Parathyroid adenoma (tissue), 2 donors: ENCODE measurements at regions not wholly inside any gene's neighbourhood (a gene's known extent, or its start where the extent isn't known, plus 50 kb on each side); places are given as distances from the start of the nearest gene placed in this dataset.

Experiments
- H2AFZ ChIP-seq: fragments of 300-600 bp; sonication (generic); one replicate; pipeline ENCODE4 v1.7.0; 2017; ENCODE audit warnings: antibody characterized with exemption, mild to moderate bottlenecking
- H3K27ac ChIP-seq: fragments of 300-600 bp; sonication (generic); one replicate; pipeline ENCODE4 v1.7.0; 2017
- H3K27me3 ChIP-seq: fragments of 300-600 bp; sonication (generic); one replicate; pipeline ENCODE4 v1.7.0; 2017; ENCODE audit warnings: low read length; ENCODE audit not compliant: control insufficient read depth, insufficient read depth
- H3K36me3 ChIP-seq: fragments of 300-600 bp; sonication (generic); one replicate; pipeline ENCODE4 v1.7.0; 2017; ENCODE audit warnings: low read length; ENCODE audit not compliant: control insufficient read depth, insufficient read depth
- H3K4me1 ChIP-seq: fragments of 300-600 bp; sonication (generic); one replicate; pipeline ENCODE4 v1.7.0; 2017; ENCODE audit warnings: control low read depth
- H3K4me2 ChIP-seq: fragments of 300-600 bp; sonication (generic); one replicate; pipeline ENCODE4 v1.7.0; 2017; ENCODE audit warnings: low read length
- H3K4me3 ChIP-seq: fragments of 300-600 bp; sonication (generic); one replicate; pipeline ENCODE4 v1.7.0; 2017; ENCODE audit warnings: low read depth, low read length
- H3K79me2 ChIP-seq: fragments of 300-600 bp; sonication (generic); one replicate; pipeline ENCODE4 v1.7.0; 2017; ENCODE audit warnings: control low read depth
- H3K9ac ChIP-seq: fragments of 300-600 bp; sonication (generic); one replicate; pipeline ENCODE4 v1.7.0; 2017; ENCODE audit warnings: mild to moderate bottlenecking
- H3K9me3 ChIP-seq: fragments of 300-600 bp; sonication (generic); one replicate; pipeline ENCODE4 v1.7.0; 2017; ENCODE audit warnings: low read length; ENCODE audit not compliant: control insufficient read depth
- TF ChIP-seq, protein P1 (sequence below): fragments of 300-600 bp; sonication (generic); IDR thresholded peaks from one replicate; pipeline ENCODE4 v1.7.0; 2017; ENCODE audit warnings: antibody characterized with exemption, mild to moderate bottlenecking
- donor health status: primary hyperparathyroidism.

DNA sequence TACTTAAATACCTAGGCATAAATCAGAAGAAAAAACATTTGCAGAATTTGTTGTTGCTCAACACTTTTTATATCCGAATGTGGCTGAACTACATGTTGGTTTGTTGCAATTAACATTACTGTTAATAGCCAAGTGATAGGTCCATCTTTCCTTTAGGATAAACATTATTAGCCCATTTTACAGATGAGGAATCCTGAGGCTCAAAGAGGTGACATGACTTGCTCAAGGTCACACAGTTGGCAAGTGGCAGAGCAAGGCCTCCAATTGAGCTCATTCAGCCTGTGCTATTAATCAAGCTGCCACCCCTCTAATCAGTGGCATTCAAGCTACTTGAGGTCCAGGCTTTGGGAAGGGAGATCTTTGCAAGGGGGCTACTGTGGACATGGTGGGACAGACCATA is 125.8 kb upstream of the ATP2B2 start:
- H2AFZ ChIP-seq: no peak overlapping the region
- H3K79me2 ChIP-seq: no peaks in the 10 kb centered on the region
- H3K4me1 ChIP-seq: no peaks in the 10 kb centered on the region
- no peaks in the 10 kb centered on the region for H3K27me3 ChIP-seq
- no peak overlapping the region for H3K9ac ChIP-seq
- no peak overlapping the region for H3K27ac ChIP-seq
- no peaks in the 10 kb centered on the region for H3K36me3 ChIP-seq
- no peak overlapping the region for H3K4me2 ChIP-seq
- TF ChIP-seq, protein P1, sequence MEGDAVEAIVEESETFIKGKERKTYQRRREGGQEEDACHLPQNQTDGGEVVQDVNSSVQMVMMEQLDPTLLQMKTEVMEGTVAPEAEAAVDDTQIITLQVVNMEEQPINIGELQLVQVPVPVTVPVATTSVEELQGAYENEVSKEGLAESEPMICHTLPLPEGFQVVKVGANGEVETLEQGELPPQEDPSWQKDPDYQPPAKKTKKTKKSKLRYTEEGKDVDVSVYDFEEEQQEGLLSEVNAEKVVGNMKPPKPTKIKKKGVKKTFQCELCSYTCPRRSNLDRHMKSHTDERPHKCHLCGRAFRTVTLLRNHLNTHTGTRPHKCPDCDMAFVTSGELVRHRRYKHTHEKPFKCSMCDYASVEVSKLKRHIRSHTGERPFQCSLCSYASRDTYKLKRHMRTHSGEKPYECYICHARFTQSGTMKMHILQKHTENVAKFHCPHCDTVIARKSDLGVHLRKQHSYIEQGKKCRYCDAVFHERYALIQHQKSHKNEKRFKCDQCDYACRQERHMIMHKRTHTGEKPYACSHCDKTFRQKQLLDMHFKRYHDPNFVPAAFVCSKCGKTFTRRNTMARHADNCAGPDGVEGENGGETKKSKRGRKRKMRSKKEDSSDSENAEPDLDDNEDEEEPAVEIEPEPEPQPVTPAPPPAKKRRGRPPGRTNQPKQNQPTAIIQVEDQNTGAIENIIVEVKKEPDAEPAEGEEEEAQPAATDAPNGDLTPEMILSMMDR: no peak
- H3K4me3 ChIP-seq: no peak overlapping the region
- H3K9me3 ChIP-seq: no peaks in the 10 kb centered on the region

DNA sequence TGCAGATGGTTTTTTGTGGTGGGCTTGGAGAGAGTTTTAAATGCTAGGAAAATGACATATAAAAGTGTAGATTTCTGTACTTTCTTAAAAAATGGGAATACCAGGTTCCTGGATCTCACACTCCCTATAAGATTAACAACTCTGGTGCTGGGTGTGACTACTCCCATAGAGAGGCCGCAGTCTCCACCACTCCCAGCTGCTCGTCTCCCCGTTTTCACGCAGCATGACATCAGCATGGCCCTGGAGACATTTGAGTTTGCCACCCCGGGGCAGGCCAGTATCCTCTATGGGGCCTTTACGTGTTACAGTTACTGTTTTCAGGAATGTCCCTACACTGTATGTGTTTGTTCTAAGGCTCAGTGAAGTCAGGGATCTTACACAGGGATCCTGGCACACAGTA is 126.7 kb upstream of the ATP2B2 start:
- no peak overlapping the region for H3K9ac ChIP-seq
- TF ChIP-seq, protein P1: no peak
- no peak overlapping the region for H3K4me2 ChIP-seq
- no peak overlapping the region for H2AFZ ChIP-seq
- H3K79me2 ChIP-seq: no peaks in the 10 kb centered on the region
- H3K27ac ChIP-seq: no peak overlapping the region
- H3K4me1 ChIP-seq: no peaks in the 10 kb centered on the region
- no peak overlapping the region for H3K4me3 ChIP-seq
- no peaks in the 10 kb centered on the region for H3K27me3 ChIP-seq
- no peaks in the 10 kb centered on the region for H3K36me3 ChIP-seq
- no peaks in the 10 kb centered on the region for H3K9me3 ChIP-seq

- TF ChIP-seq, protein P1: no peak
- Histone ChIP-seq H3K9ac (no peak overlapping the region), H3K27ac (no peak overlapping the region), H3K4me3 (no peak overlapping the region), H2AFZ (no peak overlapping the region), H3K27me3 (no peaks in the 10 kb centered on the region), H3K4me1 (no peaks in the 10 kb centered on the region), H3K4me2 (no peak overlapping the region), H3K36me3 (no peaks in the 10 kb centered on the region), H3K79me2 (no peaks in the 10 kb centered on the region), H3K9me3 (no peaks in the 10 kb centered on the region)
Observed at GRCh38 chr3:10632741-10633140, 127.4 kb upstream of the ATP2B2 start.

GRCh38 chr3:10635446-10636076 is 130.2 kb upstream of the ATP2B2 start:
- H3K9ac ChIP-seq: no peak overlapping the region
- H3K4me2 ChIP-seq: no peak overlapping the region
- no peaks in the 10 kb centered on the region for H3K27me3 ChIP-seq
- no peak overlapping the region for H3K4me3 ChIP-seq
- no peaks in the 10 kb centered on the region for H3K9me3 ChIP-seq
- no peaks in the 10 kb centered on the region for H3K36me3 ChIP-seq
- TF ChIP-seq, protein P1: no peak
- no peaks in the 10 kb centered on the region for H3K79me2 ChIP-seq
- no peak overlapping the region for H2AFZ ChIP-seq
- no peaks in the 10 kb centered on the region for H3K4me1 ChIP-seq
- no peak overlapping the region for H3K27ac ChIP-seq

- Histone ChIP-seq H3K9ac (no peak overlapping the region), H3K4me1 (no peaks in the 10 kb centered on the region), H3K4me2 (no peak overlapping the region), H3K27me3 (no peaks in the 10 kb centered on the region), H3K36me3 (no peaks in the 10 kb centered on the region), H2AFZ (no peak overlapping the region), H3K9me3 (no peaks in the 10 kb centered on the region), H3K79me2 (no peaks in the 10 kb centered on the region), H3K4me3 (no peak overlapping the region), H3K27ac (no peak overlapping the region)
- TF ChIP-seq, protein P1: no peak
Observed at GRCh38 chr3:10637342-10637741, 132.0 kb upstream of the ATP2B2 start.
